WERI-Rb-1 (cell line): ENCODE measurements at regions not wholly inside any gene's neighbourhood (a gene's known extent, or its start where the extent isn't known, plus 50 kb on each side); places are given as distances from the start of the nearest gene placed in this dataset.

Source experiments
- DNase-seq: peaks from one replicate; pipeline ENCODE4 v3.0.0-alpha.2; 2020
- H3K27ac ChIP-seq: fragments of 250-450 bp; sonication (Bioruptor Pico); 2 replicates; pipeline ENCODE4 v1.5.1; 2020; ENCODE audit warnings: mild to moderate bottlenecking, moderate library complexity
- H3K27me3 ChIP-seq: fragments of 250-450 bp; sonication (Bioruptor Pico); 2 replicates; pipeline ENCODE4 v1.5.1; 2021; ENCODE audit warnings: mild to moderate bottlenecking, low read depth, moderate library complexity; ENCODE audit not compliant: insufficient read depth, severe bottlenecking
- H3K36me3 ChIP-seq: fragments of 250-450 bp; sonication (Bioruptor Pico); 2 replicates; pipeline ENCODE4 v1.5.1; 2020; ENCODE audit warnings: mild to moderate bottlenecking, moderate library complexity
- H3K4me3 ChIP-seq: 2 replicates; pipeline ENCODE4 v1.5.1; 2011; ENCODE audit warnings: low read depth, mild to moderate bottlenecking, control low read depth, low read length
- H3K9me3 ChIP-seq: fragments of 250-450 bp; sonication (Bioruptor Pico); 2 replicates; pipeline ENCODE4 v1.5.1; 2021; ENCODE audit warnings: mild to moderate bottlenecking, moderate library complexity; ENCODE audit not compliant: severe bottlenecking
- CTCF ChIP-seq: IDR thresholded peaks from 2 replicates; pipeline ENCODE4 v1.5.1; 2011; ENCODE audit warnings: low read depth, mild to moderate bottlenecking, control low read depth, inconsistent platforms, low read length

GRCh38 chr16:80230328-80231120, 310.3 kb upstream of the DYNLRB2 start:
- no peak for DNase-seq
- H3K36me3 ChIP-seq = no peaks in the 10 kb centered on the region
- no peaks in the 10 kb centered on the region for H3K9me3 ChIP-seq
- no peaks in the 10 kb centered on the region for H3K27me3 ChIP-seq
- no peak overlapping the region for H3K27ac ChIP-seq
- H3K4me3 ChIP-seq = no peak overlapping the region
- no peak for TF ChIP-seq CTCF

- H3K36me3 ChIP-seq = no peaks in the 10 kb centered on the region
Measured at GRCh38 chr16:80226499-80226898, 314.3 kb upstream of the DYNLRB2 start.

GRCh38 chr16:80210787-80211186, 330.0 kb upstream of the DYNLRB2 start:
- TF ChIP-seq CTCF = no peak
- no peaks in the 10 kb centered on the region for H3K27me3 ChIP-seq
- DNase-seq = no peak
- no peak overlapping the region for H3K27ac ChIP-seq
- no peak overlapping the region for H3K4me3 ChIP-seq
- no peaks in the 10 kb centered on the region for H3K9me3 ChIP-seq
- H3K36me3 ChIP-seq = no peaks in the 10 kb centered on the region

More at GRCh38 chr16:80226499-80226898, 314.3 kb upstream of the DYNLRB2 start:
- DNase-seq = no peak
- H3K9me3 ChIP-seq = no peaks in the 10 kb centered on the region
- TF ChIP-seq CTCF = no peak
- no peak overlapping the region for H3K27ac ChIP-seq
- no peak overlapping the region for H3K4me3 ChIP-seq
- H3K27me3 ChIP-seq = no peaks in the 10 kb centered on the region

- H3K4me3 ChIP-seq = no peak overlapping the region
- TF ChIP-seq CTCF = no peak
- H3K36me3 ChIP-seq = no peaks in the 10 kb centered on the region
- no peaks in the 10 kb centered on the region for H3K9me3 ChIP-seq
- H3K27ac ChIP-seq = no peak overlapping the region
- DNase-seq = no peak
- no peaks in the 10 kb centered on the region for H3K27me3 ChIP-seq
Measured at GRCh38 chr16:80208743-80209142, 332.1 kb upstream of the DYNLRB2 start.

- Histone ChIP-seq H3K9me3 (no peaks in the 10 kb centered on the region), H3K27me3 (no peaks in the 10 kb centered on the region), H3K4me3 (no peak overlapping the region), H3K27ac (no peak overlapping the region), H3K36me3 (no peaks in the 10 kb centered on the region)
- no peak for DNase-seq
- TF ChIP-seq CTCF = no peak
Measured at GRCh38 chr16:80208015-80208414, 332.8 kb upstream of the DYNLRB2 start.

- Histone ChIP-seq H3K27me3 (no peaks in the 10 kb centered on the region), H3K36me3 (no peaks in the 10 kb centered on the region), H3K9me3 (no peaks in the 10 kb centered on the region), H3K4me3 (no peak overlapping the region), H3K27ac (no peak overlapping the region)
- DNase-seq = no peak
- no peak for TF ChIP-seq CTCF
Measured at GRCh38 chr16:80203821-80204220, 337.0 kb upstream of the DYNLRB2 start.
